ENCODE measurements at regions not wholly inside any gene's neighbourhood (a gene's known extent, or its start where the extent isn't known, plus 50 kb on each side); places are given as distances from the start of the nearest gene placed in this dataset.

DNA sequence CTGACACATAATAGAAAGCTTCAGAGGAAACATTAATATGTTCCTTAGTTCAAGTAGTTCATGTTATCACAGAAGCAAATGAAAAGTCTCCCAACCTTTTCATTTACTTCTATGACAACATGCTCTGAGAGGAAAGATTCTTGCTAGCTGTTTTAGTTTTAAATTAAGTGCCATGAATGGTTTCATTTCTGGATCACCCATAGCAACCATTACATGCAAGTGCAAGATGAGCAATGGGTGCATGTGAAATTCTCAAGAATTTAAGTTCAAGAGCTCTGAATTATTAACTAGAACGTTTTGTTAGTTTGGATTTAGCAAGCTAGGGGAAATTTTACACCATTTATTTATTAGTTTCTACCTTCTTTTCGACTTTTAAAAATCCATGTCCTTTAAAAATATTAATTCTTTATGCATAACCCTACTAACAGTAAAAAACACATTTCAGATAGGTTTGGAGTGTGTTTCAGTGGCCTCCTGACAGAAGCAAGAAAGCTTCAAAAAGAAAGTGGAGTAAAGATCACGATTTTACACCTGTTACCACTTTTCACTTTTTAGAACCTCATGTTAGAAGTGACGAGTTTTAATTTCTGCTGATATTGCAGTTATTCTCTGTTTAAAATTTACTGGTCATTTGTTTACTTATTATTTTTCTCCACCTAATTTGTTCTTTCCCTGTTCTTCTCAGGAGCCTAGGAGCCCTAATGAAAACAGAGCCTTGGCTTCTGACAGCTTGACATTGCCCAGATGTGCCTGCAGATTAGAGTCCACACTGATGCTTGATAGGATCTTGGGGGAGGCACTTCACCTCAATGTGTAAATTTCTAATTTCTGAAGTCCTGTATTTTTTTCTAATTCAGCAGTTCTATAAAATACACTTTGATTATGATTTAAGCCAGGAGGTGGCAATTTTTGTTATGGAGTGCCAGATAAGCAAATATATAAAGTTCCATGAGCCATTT, 995.3 kb upstream of the PHF14 start:
- ATAC-seq (no peak), DNase-seq (ENCODE audit: low spot score) (no peak)
- ChIA-PET POLR2A (no interaction called here), CTCF (no interaction called here)
- no peaks in the 10 kb centered on the region for H3K36me3 Mint-ChIP-seq
- no peak overlapping the region for H3K27ac Mint-ChIP-seq
- no peaks in the 10 kb centered on the region for H3K9me3 Mint-ChIP-seq
- TF ChIP-seq EMX1 (CRISPR knock-in tag; IDR thresholded peaks at IDR 0.05): no peak
- TF ChIP-seq ELF4 (CRISPR knock-in tag; IDR thresholded peaks at IDR 0.05; ENCODE audit: low read depth): no peak
- TF ChIP-seq CREM (CRISPR knock-in tag; IDR thresholded peaks at IDR 0.05): no peak
- no peak for TF ChIP-seq ZBTB21 (CRISPR knock-in tag; IDR thresholded peaks at IDR 0.05; ENCODE audit: borderline replicate concordance)
- TF ChIP-seq SOX15 (CRISPR knock-in tag; IDR thresholded peaks at IDR 0.05): no peak
- TF ChIP-seq CDX4 (CRISPR knock-in tag; IDR thresholded peaks at IDR 0.05; ENCODE audit: borderline replicate concordance): no peak
- TF ChIP-seq RELA (CRISPR knock-in tag; IDR thresholded peaks at IDR 0.05; ENCODE audit: borderline replicate concordance): no peak
- no peak for TF ChIP-seq RORB (CRISPR knock-in tag; IDR thresholded peaks at IDR 0.05)
- TF ChIP-seq FOXP1 (CRISPR knock-in tag; IDR thresholded peaks at IDR 0.05; ENCODE audit: borderline replicate concordance): no peak
- no peak for TF ChIP-seq NR1H2 (CRISPR knock-in tag; IDR thresholded peaks at IDR 0.05)
- TF ChIP-seq ETV6 (CRISPR knock-in tag; IDR thresholded peaks at IDR 0.05): no peak
- no peak for TF ChIP-seq GTF2I (CRISPR knock-in tag; conservative IDR thresholded peaks at IDR 0.05)
- TF ChIP-seq FOXK1 (CRISPR knock-in tag; IDR thresholded peaks at IDR 0.05): no peak
- TF ChIP-seq NR3C1 (CRISPR knock-in tag; conservative IDR thresholded peaks at IDR 0.05; ENCODE audit: low read depth): no peak
- no peak for TF ChIP-seq PREB (CRISPR knock-in tag; IDR thresholded peaks at IDR 0.05; ENCODE audit: borderline replicate concordance)
- TF ChIP-seq PRRX2 (CRISPR knock-in tag; IDR thresholded peaks at IDR 0.05): no peak
- no peaks in the 10 kb centered on the region for H3K4me1 Mint-ChIP-seq
- H3K27me3 Mint-ChIP-seq (ENCODE audit: low read depth): no peaks in the 10 kb centered on the region
- no peak overlapping the region for H3K4me3 Mint-ChIP-seq

DNA sequence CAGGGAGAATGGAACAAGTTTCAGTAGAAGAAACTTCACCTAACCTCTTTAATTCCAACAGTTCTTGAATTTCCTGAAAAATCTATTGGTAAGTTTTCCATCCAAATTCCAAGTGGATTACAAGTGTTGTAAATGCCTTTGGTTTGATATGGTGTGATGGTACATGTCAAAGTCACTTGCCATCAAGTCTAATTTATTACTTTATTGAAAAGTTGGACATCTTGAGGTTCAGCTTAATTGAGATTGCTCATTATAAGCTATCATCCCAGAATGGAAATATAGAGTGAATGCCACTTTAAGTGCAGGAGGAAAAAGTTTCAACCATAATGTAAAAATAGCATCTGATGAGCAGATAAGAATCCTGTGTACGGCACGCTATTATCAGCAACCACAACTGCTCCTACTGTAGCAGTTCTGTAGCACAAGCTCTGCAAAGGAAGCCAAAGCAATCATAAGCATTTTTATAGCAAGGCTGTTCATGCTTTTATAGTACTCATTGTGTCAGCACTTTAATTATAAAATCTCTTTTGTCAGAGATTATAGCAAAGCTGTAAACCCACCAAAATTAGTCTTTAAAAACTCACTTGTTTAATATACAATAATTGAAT, 991.8 kb upstream of the PHF14 start:
- ChIA-PET CTCF (no interaction called here), POLR2A (no interaction called here)
- Mint-ChIP-seq H3K27ac (no peak overlapping the region), H3K4me3 (no peak overlapping the region), H3K4me1 (no peaks in the 10 kb centered on the region), H3K9me3 (no peaks in the 10 kb centered on the region), H3K27me3 (ENCODE audit: low read depth) (no peaks in the 10 kb centered on the region), H3K36me3 (no peaks in the 10 kb centered on the region)
- DNase-seq (ENCODE audit: low spot score): no peak
- no peak for ATAC-seq
- no peak for TF ChIP-seq JAZF1 (CRISPR knock-in tag; IDR thresholded peaks at IDR 0.05)
- no peak for TF ChIP-seq NFATC4 (CRISPR knock-in tag; IDR thresholded peaks at IDR 0.05)
- no peak for TF ChIP-seq RORB (CRISPR knock-in tag; IDR thresholded peaks at IDR 0.05)
- no peak for TF ChIP-seq ZBTB43 (CRISPR knock-in tag; IDR thresholded peaks at IDR 0.05)
- TF ChIP-seq, protein P1, sequence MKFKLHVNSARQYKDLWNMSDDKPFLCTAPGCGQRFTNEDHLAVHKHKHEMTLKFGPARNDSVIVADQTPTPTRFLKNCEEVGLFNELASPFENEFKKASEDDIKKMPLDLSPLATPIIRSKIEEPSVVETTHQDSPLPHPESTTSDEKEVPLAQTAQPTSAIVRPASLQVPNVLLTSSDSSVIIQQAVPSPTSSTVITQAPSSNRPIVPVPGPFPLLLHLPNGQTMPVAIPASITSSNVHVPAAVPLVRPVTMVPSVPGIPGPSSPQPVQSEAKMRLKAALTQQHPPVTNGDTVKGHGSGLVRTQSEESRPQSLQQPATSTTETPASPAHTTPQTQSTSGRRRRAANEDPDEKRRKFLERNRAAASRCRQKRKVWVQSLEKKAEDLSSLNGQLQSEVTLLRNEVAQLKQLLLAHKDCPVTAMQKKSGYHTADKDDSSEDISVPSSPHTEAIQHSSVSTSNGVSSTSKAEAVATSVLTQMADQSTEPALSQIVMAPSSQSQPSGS (CRISPR knock-in tag; IDR thresholded peaks at IDR 0.05; ENCODE audit: borderline replicate concordance, low read depth): no peak
- TF ChIP-seq, protein P2, sequence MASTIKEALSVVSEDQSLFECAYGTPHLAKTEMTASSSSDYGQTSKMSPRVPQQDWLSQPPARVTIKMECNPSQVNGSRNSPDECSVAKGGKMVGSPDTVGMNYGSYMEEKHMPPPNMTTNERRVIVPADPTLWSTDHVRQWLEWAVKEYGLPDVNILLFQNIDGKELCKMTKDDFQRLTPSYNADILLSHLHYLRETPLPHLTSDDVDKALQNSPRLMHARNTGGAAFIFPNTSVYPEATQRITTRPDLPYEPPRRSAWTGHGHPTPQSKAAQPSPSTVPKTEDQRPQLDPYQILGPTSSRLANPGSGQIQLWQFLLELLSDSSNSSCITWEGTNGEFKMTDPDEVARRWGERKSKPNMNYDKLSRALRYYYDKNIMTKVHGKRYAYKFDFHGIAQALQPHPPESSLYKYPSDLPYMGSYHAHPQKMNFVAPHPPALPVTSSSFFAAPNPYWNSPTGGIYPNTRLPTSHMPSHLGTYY (CRISPR knock-in tag; IDR thresholded peaks at IDR 0.05): no peak
- TF ChIP-seq ZNF396 (CRISPR knock-in tag; IDR thresholded peaks at IDR 0.05; ENCODE audit: borderline replicate concordance): no peak
- TF ChIP-seq, protein P3, sequence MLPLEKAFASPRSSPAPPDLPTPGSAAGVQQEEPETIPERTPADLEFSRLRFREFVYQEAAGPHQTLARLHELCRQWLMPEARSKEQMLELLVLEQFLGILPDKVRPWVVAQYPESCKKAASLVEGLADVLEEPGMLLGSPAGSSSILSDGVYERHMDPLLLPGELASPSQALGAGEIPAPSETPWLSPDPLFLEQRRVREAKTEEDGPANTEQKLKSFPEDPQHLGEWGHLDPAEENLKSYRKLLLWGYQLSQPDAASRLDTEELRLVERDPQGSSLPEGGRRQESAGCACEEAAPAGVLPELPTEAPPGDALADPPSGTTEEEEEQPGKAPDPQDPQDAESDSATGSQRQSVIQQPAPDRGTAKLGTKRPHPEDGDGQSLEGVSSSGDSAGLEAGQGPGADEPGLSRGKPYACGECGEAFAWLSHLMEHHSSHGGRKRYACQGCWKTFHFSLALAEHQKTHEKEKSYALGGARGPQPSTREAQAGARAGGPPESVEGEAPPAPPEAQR (CRISPR knock-in tag; IDR thresholded peaks at IDR 0.05): no peak
- no peak for TF ChIP-seq NR3C1 (CRISPR knock-in tag; conservative IDR thresholded peaks at IDR 0.05; ENCODE audit: low read depth)
- TF ChIP-seq TP53 (CRISPR knock-in tag; IDR thresholded peaks at IDR 0.05): no peak
- TF ChIP-seq TEAD4 (CRISPR knock-in tag; IDR thresholded peaks at IDR 0.05): no peak

Measured in WTC11 (cell line).